Neural progenitor cell (in vitro differentiated cells): ENCODE measurements at regions not wholly inside any gene's neighbourhood (a gene's known extent, or its start where the extent isn't known, plus 50 kb on each side); places are given as distances from the start of the nearest gene placed in this dataset.
A peak's percentile ranks its signal among the peaks of the same experiment; 100 is the strongest.

Experiments
- DNase-seq: peaks from one replicate; pipeline ENCODE4 v3.0.0-alpha.2; 2016; ENCODE audit warnings: low spot score
- H2AFZ ChIP-seq: fragments of 200-600 bp; sonication (generic); replicated peaks from 2 replicates; pipeline ENCODE4 v1.6.1; 2016; ENCODE audit warnings: antibody characterized with exemption
- H3F3A ChIP-seq: fragments of 200-600 bp; sonication (generic); 2 replicates; pipeline ENCODE4 v1.6.1; 2016; ENCODE audit warnings: antibody characterized with exemption, low read depth
- H3K27ac ChIP-seq: fragments of 200-600 bp; sonication (generic); 2 replicates; pipeline ENCODE4 v1.5.1; 2016; ENCODE audit warnings: mild to moderate bottlenecking
- H3K27me3 ChIP-seq: fragments of 200-600 bp; sonication (generic); 2 replicates; pipeline ENCODE4 v1.6.1; 2016; ENCODE audit warnings: mild to moderate bottlenecking, moderate library complexity
- H3K36me3 ChIP-seq: fragments of 200-600 bp; sonication (generic); 2 replicates; pipeline ENCODE4 v1.5.1; 2016
- H3K4me1 ChIP-seq: fragments of 200-600 bp; sonication (generic); 2 replicates; pipeline ENCODE4 v1.6.1; 2016; ENCODE audit warnings: mixed run types
- H3K4me2 ChIP-seq: fragments of 200-600 bp; sonication (generic); 2 replicates; pipeline ENCODE4 v1.6.1; 2016
- H3K4me3 ChIP-seq: fragments of 200-600 bp; sonication (generic); 2 replicates; pipeline ENCODE4 v1.5.1; 2016
- H3K79me2 ChIP-seq: fragments of 200-600 bp; sonication (generic); 2 replicates; pipeline ENCODE4 v1.6.1; 2016; ENCODE audit warnings: low read depth
- H3K9ac ChIP-seq: fragments of 200-600 bp; sonication (generic); 2 replicates; pipeline ENCODE4 v1.6.1; 2016
- H3K9me3 ChIP-seq: fragments of 200-600 bp; sonication (generic); 2 replicates; pipeline ENCODE4 v1.5.1; 2016; ENCODE audit warnings: low read depth
- H4K20me1 ChIP-seq: fragments of 200-600 bp; sonication (generic); 2 replicates; pipeline ENCODE4 v1.6.1; 2016; ENCODE audit warnings: low read depth
- H3K27ac Mint-ChIP-seq: 3 replicates; pipeline ENCODE4 v1.8.0; 2021; ENCODE audit warnings: mixed read lengths
- H3K27me3 Mint-ChIP-seq: 2 replicates; pipeline ENCODE4 v1.8.0; 2022; ENCODE audit warnings: low read depth, mild to moderate bottlenecking, inconsistent platforms, moderate library complexity, mixed read lengths; ENCODE audit not compliant: insufficient read depth
- H3K36me3 Mint-ChIP-seq: 3 replicates; pipeline ENCODE4 v1.8.0; 2021; ENCODE audit warnings: mixed read lengths
- H3K4me1 Mint-ChIP-seq: 3 replicates; pipeline ENCODE4 v1.8.0; 2021; ENCODE audit warnings: mixed read lengths
- H3K4me3 Mint-ChIP-seq: 3 replicates; pipeline ENCODE4 v1.8.0; 2021; ENCODE audit warnings: mild to moderate bottlenecking, moderate library complexity, mixed read lengths
- H3K9me3 Mint-ChIP-seq: 3 replicates; pipeline ENCODE4 v1.8.0; 2020; ENCODE audit warnings: mixed read lengths
- EZH2 ChIP-seq: fragments of 200-600 bp; sonication (generic); IDR thresholded peaks from 2 replicates; pipeline ENCODE4 v1.6.1; 2017; ENCODE audit warnings: antibody characterized with exemption, mild to moderate bottlenecking, moderate library complexity
- EZH2phosphoT487 ChIP-seq: fragments of 200-600 bp; sonication (generic); IDR thresholded peaks from 2 replicates; pipeline ENCODE4 v1.6.1; 2017; ENCODE audit warnings: antibody characterized with exemption
- TF ChIP-seq, protein P1 (sequence below): fragments of 200-600 bp; sonication (generic); IDR thresholded peaks from 2 replicates; pipeline ENCODE4 v1.5.1; 2017; ENCODE audit warnings: antibody characterized with exemption, mild to moderate bottlenecking

DNA sequence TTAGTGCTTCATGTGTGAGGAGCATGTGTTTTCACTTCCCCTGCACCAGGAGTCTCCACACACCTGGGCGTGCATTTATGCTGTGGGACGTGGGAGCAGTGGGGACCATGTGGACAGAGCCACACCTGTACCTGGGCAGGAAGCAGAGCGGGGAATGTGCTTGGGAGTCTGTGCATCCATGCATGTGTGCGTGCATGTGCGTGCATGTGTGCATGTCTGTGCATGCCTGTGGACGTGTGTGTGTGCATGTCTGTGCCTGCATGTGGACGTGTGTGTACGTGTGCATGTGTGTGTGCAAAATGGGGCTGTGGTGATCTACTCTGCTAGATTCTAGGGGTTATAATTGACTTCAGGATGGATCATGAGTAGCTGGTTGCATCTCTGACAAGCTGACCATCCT is 224.0 kb upstream of the GMDS start:
- no peaks in the 10 kb centered on the region for H3K79me2 ChIP-seq
- no peak overlapping the region for H3K4me3 Mint-ChIP-seq
- H3K27ac Mint-ChIP-seq, result no peak overlapping the region
- peaks cover 2% of the 10 kb centered on the region for H3K27me3 ChIP-seq
- H3K27ac ChIP-seq, result no peak overlapping the region
- no peaks in the 10 kb centered on the region for H3F3A ChIP-seq
- no peaks in the 10 kb centered on the region for H3K4me1 ChIP-seq
- no peak overlapping the region for H3K4me2 ChIP-seq
- no peak overlapping the region for H3K4me3 ChIP-seq
- no peaks in the 10 kb centered on the region for H3K9me3 ChIP-seq
- no peak for DNase-seq
- no peak overlapping the region for H2AFZ ChIP-seq
- H3K27me3 Mint-ChIP-seq, result peaks cover 9% of the 10 kb centered on the region
- H3K9me3 Mint-ChIP-seq, result no peaks in the 10 kb centered on the region
- no peak overlapping the region for H3K9ac ChIP-seq
- H3K36me3 Mint-ChIP-seq, result no peaks in the 10 kb centered on the region
- H3K4me1 Mint-ChIP-seq, result peaks cover 20% of the 10 kb centered on the region
- H3K36me3 ChIP-seq, result no peaks in the 10 kb centered on the region
- TF ChIP-seq EZH2, result no peak
- TF ChIP-seq EZH2phosphoT487, result no peak
- TF ChIP-seq, protein P1, sequence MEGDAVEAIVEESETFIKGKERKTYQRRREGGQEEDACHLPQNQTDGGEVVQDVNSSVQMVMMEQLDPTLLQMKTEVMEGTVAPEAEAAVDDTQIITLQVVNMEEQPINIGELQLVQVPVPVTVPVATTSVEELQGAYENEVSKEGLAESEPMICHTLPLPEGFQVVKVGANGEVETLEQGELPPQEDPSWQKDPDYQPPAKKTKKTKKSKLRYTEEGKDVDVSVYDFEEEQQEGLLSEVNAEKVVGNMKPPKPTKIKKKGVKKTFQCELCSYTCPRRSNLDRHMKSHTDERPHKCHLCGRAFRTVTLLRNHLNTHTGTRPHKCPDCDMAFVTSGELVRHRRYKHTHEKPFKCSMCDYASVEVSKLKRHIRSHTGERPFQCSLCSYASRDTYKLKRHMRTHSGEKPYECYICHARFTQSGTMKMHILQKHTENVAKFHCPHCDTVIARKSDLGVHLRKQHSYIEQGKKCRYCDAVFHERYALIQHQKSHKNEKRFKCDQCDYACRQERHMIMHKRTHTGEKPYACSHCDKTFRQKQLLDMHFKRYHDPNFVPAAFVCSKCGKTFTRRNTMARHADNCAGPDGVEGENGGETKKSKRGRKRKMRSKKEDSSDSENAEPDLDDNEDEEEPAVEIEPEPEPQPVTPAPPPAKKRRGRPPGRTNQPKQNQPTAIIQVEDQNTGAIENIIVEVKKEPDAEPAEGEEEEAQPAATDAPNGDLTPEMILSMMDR, result no peak
- no peaks in the 10 kb centered on the region for H4K20me1 ChIP-seq

DNA sequence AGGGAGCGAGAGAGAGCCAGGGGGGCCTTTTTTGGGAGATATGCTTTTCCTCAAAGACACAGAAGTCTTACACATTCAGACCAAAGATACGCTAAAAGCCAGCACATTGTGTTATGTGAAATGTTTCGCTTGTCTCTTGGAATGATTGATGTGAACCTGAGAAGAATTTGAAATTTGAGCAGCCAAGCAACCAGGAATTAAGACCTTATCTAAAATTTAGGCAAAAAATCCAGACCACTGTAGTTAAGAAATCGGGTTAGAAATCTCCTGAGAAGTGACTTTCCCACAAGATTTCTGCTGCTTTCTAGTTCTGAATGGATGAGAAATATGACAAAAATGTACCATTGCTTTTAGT is 223.2 kb upstream of the GMDS start:
- peaks cover 20% of the 10 kb centered on the region for H3K4me1 Mint-ChIP-seq
- no peak overlapping the region for H3K4me2 ChIP-seq
- no peak overlapping the region for H2AFZ ChIP-seq
- H3K4me1 ChIP-seq, result no peaks in the 10 kb centered on the region
- H3K4me3 ChIP-seq, result no peak overlapping the region
- H3F3A ChIP-seq, result no peaks in the 10 kb centered on the region
- no peak for DNase-seq
- no peaks in the 10 kb centered on the region for H3K36me3 ChIP-seq
- no peak for TF ChIP-seq EZH2
- TF ChIP-seq, protein P1, result no peak
- H3K27me3 Mint-ChIP-seq, result peaks cover 9% of the 10 kb centered on the region
- H3K9me3 ChIP-seq, result no peaks in the 10 kb centered on the region
- H3K79me2 ChIP-seq, result no peaks in the 10 kb centered on the region
- no peak overlapping the region for H3K9ac ChIP-seq
- peaks cover 2% of the 10 kb centered on the region for H3K27me3 ChIP-seq
- H4K20me1 ChIP-seq, result no peaks in the 10 kb centered on the region
- no peaks in the 10 kb centered on the region for H3K36me3 Mint-ChIP-seq
- H3K9me3 Mint-ChIP-seq, result no peaks in the 10 kb centered on the region
- H3K4me3 Mint-ChIP-seq, result no peak overlapping the region
- H3K27ac Mint-ChIP-seq, result no peak overlapping the region
- H3K27ac ChIP-seq, result no peak overlapping the region

DNA sequence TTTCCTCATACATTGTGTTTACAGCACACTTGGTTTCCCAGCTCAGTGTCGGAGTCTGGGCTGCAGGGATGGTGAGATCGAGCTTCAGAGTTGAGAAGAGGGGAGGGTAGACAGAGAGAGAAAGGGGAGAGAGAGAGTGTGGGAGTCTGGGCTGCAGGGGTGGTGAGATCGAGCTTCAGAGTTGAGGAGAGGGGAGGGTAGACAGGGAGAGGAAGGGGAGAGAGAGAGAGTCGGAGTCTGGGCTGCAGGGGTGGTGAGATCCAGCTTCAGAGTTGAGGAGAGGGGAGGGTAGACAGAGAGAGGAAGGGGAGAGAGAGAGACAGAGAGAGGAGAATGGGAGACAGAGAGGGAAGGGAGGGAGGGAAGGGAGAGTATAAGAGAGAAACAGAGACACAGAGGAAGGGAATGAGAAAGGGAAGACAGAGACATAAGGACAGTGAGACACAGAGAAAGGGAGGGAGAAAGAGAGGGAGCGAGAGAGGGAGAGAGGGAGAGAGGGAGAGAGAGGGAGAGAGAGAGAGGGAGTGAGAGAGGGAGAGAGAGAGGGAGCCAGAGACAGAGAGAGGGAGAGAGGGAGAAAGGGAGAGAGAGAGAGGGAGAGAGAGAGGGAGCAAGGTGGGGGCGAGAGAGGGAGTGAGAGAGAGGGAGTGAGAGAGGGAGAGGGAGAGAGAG is 222.7 kb upstream of the GMDS start:
- peaks cover 2% of the 10 kb centered on the region for H3K27me3 ChIP-seq
- H3K4me1 Mint-ChIP-seq, result peaks cover 20% of the 10 kb centered on the region
- H3K4me1 ChIP-seq, result no peaks in the 10 kb centered on the region
- no peak overlapping the region for H3K9ac ChIP-seq
- no peaks in the 10 kb centered on the region for H3K79me2 ChIP-seq
- no peaks in the 10 kb centered on the region for H3K36me3 ChIP-seq
- H3K36me3 Mint-ChIP-seq, result no peaks in the 10 kb centered on the region
- H3K4me2 ChIP-seq, result no peak overlapping the region
- no peaks in the 10 kb centered on the region for H4K20me1 ChIP-seq
- H3K4me3 Mint-ChIP-seq, result no peak overlapping the region
- peak overlapping the region; percentile 71 for H3K27ac Mint-ChIP-seq
- no peaks in the 10 kb centered on the region for H3F3A ChIP-seq
- no peak overlapping the region for H3K4me3 ChIP-seq
- no peaks in the 10 kb centered on the region for H3K9me3 ChIP-seq
- H3K9me3 Mint-ChIP-seq, result no peaks in the 10 kb centered on the region
- DNase-seq, result no peak
- H2AFZ ChIP-seq, result no peak overlapping the region
- peaks cover 11% of the 10 kb centered on the region for H3K27me3 Mint-ChIP-seq
- TF ChIP-seq, protein P1, result no peak
- no peak for TF ChIP-seq EZH2phosphoT487
- no peak for TF ChIP-seq EZH2
- H3K27ac ChIP-seq, result no peak overlapping the region
